ENCODE measurements at regions not wholly inside any gene's neighbourhood (a gene's known extent, or its start where the extent isn't known, plus 50 kb on each side); places are given as distances from the start of the nearest gene placed in this dataset.

DNA sequence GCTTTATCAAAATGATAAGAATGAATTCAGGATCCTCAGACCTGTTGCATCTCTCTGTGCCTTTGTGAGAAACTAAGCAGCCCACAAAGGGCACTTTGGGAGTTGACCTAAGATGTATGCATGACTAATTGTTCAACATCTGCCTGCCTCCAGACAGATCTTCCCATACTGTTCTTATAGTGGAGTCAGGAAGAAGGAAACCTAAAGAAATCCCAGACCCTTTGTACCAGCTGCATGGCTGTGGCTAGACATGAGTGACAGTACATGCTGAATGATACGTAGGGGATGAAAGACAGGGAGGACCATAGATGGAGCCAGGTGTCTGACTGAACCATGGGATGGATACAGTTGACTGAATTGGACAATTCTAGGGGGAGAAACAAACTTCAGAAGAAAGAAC is 148.7 kb upstream of the PCGF5 start:
- Mint-ChIP-seq H3K36me3 (ENCODE audit: unreplicated experiment) (no peaks in the 10 kb centered on the region), H3K9me3 (ENCODE audit: unreplicated experiment) (no peaks in the 10 kb centered on the region), H3K4me1 (ENCODE audit: unreplicated experiment) (peaks cover under 1% of the 10 kb centered on the region), H3K27me3 (ENCODE audit: unreplicated experiment) (no peaks in the 10 kb centered on the region), H3K27ac (ENCODE audit: unreplicated experiment) (no peak overlapping the region), H3K4me3 (ENCODE audit: unreplicated experiment) (no peak overlapping the region)
- no peak for DNase-seq (ENCODE audit: extremely low spot score, unreplicated experiment)
- TF ChIP-seq, protein P1, sequence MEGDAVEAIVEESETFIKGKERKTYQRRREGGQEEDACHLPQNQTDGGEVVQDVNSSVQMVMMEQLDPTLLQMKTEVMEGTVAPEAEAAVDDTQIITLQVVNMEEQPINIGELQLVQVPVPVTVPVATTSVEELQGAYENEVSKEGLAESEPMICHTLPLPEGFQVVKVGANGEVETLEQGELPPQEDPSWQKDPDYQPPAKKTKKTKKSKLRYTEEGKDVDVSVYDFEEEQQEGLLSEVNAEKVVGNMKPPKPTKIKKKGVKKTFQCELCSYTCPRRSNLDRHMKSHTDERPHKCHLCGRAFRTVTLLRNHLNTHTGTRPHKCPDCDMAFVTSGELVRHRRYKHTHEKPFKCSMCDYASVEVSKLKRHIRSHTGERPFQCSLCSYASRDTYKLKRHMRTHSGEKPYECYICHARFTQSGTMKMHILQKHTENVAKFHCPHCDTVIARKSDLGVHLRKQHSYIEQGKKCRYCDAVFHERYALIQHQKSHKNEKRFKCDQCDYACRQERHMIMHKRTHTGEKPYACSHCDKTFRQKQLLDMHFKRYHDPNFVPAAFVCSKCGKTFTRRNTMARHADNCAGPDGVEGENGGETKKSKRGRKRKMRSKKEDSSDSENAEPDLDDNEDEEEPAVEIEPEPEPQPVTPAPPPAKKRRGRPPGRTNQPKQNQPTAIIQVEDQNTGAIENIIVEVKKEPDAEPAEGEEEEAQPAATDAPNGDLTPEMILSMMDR (IDR thresholded peaks at IDR 0.05): no peak

DNA sequence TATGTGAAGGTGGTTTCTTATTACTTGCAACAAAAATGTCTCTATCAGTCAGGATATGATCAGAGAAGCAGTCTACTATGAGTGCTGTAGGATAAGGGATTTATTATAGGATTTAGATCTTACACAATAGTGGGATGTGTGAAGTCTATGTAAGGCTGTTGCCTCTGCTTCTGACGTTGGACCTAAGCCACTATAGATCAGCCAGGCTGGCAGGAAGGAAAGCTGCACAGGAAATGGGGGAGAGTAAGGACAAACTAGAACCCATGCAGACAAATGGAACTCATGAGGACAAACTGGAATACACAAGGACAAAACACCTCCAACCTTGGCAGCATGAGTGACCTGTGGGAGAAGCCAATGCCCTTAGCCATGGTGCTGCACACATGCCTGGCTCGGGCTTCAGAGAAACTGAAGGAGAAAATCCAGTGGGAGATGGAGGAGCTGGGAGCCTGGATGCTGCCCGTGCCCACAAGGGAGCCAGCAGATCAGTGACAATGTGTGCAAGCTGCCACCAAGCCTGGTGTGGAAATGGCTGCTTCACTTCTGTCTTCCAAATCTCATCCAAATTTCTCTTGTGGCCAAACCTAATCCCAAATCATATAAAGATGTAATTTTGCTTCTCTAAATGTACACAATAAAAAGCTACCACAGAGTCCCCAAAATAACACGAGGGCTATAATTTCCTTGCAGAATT is 147.0 kb upstream of the PCGF5 start:
- no peaks in the 10 kb centered on the region for H3K9me3 Mint-ChIP-seq (ENCODE audit: unreplicated experiment)

DNA sequence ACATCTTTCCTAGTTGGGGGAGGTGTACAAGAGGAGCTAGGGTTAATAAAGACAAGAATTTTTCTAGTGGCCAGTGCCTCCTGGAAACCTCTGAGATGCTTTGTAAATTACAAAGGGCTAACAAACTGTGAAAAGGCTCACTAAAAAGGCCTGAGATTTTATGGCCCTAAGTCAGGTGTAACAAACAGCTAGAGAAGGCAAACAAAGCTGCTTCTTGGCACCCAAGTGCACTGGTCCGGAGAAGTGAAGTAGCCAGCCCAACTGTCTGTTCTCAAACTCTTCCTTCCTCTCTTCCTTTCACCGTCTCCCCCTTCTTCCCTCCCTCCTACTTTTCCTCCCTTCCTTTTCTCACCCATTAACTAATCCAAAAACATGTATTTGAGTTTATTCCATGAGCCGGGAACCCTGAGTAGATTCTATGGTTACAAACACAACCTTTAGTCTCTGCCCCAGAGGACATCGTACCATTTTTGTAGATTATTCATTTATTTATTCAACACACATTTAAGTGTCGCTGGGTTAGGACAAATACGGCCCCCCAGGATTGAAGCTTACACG is 143.4 kb upstream of the PCGF5 start:
- Mint-ChIP-seq H3K4me3 (ENCODE audit: unreplicated experiment) (peak overlapping the region; percentile 43), H3K27ac (ENCODE audit: unreplicated experiment) (peak overlapping the region; percentile 84), H3K9me3 (ENCODE audit: unreplicated experiment) (no peaks in the 10 kb centered on the region)

More for the DNA sequence above, 147.0 kb upstream of the PCGF5 start:
- Mint-ChIP-seq H3K36me3 (ENCODE audit: unreplicated experiment) (no peaks in the 10 kb centered on the region), H3K27ac (ENCODE audit: unreplicated experiment) (no peak overlapping the region), H3K4me1 (ENCODE audit: unreplicated experiment) (peaks cover 17% of the 10 kb centered on the region), H3K27me3 (ENCODE audit: unreplicated experiment) (no peaks in the 10 kb centered on the region), H3K4me3 (ENCODE audit: unreplicated experiment) (no peak overlapping the region)
- TF ChIP-seq, protein P1 (IDR thresholded peaks at IDR 0.05): no peak
- DNase-seq (ENCODE audit: extremely low spot score, unreplicated experiment): no peak

DNA sequence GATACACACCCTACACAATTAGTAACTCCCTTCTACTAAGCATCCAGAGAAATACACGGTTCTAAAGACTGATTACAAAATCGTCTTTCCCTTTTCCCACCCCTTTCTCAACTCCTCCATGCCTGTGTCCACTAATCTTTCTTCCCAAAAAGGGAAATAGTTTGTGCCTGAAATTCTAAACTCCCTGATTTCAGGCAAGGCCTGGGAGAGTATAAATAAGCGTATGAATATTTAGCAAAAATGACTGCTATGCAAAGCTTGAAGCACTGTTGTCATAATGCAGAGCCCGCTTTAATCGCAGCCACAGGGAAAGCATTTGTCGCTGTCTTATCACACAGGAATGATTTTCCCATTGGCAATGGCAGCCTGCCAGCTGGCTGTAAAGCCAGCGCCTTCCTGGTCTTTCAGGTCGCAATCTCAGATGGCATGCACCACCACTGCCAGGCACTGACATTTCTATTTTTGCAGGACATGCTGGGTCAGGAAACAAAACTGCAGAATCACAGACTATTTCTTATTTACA is 142.9 kb upstream of the PCGF5 start:
- no peak for DNase-seq (ENCODE audit: extremely low spot score, unreplicated experiment)
- H3K27ac Mint-ChIP-seq (ENCODE audit: unreplicated experiment): peak overlapping the region; percentile 84
- H3K4me3 Mint-ChIP-seq (ENCODE audit: unreplicated experiment): peak overlapping the region; percentile 43
- peaks cover 5% of the 10 kb centered on the region for H3K27me3 Mint-ChIP-seq (ENCODE audit: unreplicated experiment)
- peaks cover 19% of the 10 kb centered on the region for H3K4me1 Mint-ChIP-seq (ENCODE audit: unreplicated experiment)
- H3K36me3 Mint-ChIP-seq (ENCODE audit: unreplicated experiment): no peaks in the 10 kb centered on the region
- TF ChIP-seq, protein P1 (IDR thresholded peaks at IDR 0.05): no peak
- no peaks in the 10 kb centered on the region for H3K9me3 Mint-ChIP-seq (ENCODE audit: unreplicated experiment)

More for the DNA sequence above, 143.4 kb upstream of the PCGF5 start:
- peaks cover 19% of the 10 kb centered on the region for H3K4me1 Mint-ChIP-seq (ENCODE audit: unreplicated experiment)
- H3K36me3 Mint-ChIP-seq (ENCODE audit: unreplicated experiment): no peaks in the 10 kb centered on the region
- peaks cover 5% of the 10 kb centered on the region for H3K27me3 Mint-ChIP-seq (ENCODE audit: unreplicated experiment)
- TF ChIP-seq, protein P1 (IDR thresholded peaks at IDR 0.05): no peak
- no peak for DNase-seq (ENCODE audit: extremely low spot score, unreplicated experiment)

DNA sequence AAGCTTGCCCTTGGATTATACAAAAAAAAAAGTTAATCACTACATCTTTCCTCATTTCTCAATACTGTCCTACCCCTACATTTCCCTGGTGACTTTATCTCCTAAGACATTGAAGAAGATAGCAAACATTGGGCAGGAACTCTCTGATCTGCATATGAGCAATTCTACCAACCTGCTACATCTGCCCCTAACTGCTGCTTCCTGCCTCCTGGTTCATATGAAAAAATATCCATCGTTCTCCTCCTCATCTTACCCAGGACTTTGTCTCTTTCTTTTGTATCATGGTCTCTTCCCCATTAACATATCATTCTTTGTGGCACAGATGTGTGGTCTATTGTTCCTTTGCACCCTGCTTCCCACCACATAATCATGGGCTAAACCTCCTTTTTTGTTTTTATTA is 139.7 kb upstream of the PCGF5 start:
- DNase-seq (ENCODE audit: extremely low spot score, unreplicated experiment): no peak
- Mint-ChIP-seq H3K9me3 (ENCODE audit: unreplicated experiment) (peaks cover 8% of the 10 kb centered on the region), H3K4me3 (ENCODE audit: unreplicated experiment) (no peak overlapping the region), H3K36me3 (ENCODE audit: unreplicated experiment) (no peaks in the 10 kb centered on the region), H3K27ac (ENCODE audit: unreplicated experiment) (no peak overlapping the region), H3K4me1 (ENCODE audit: unreplicated experiment) (peaks cover 19% of the 10 kb centered on the region), H3K27me3 (ENCODE audit: unreplicated experiment) (peaks cover 5% of the 10 kb centered on the region)
- TF ChIP-seq, protein P1 (IDR thresholded peaks at IDR 0.05): no peak

Measured in osteocyte (in vitro differentiated cells).